HCT116 (cell line): ENCODE measurements at regions not wholly inside any gene's neighbourhood (a gene's known extent, or its start where the extent isn't known, plus 50 kb on each side); places are given as distances from the start of the nearest gene placed in this dataset.

Source experiments
- ATAC-seq: fragments of 200-7000 bp; cut with Tn5 transposase; 2 replicates; pipeline ENCODE4 v1.9.1; 2020; ENCODE audit warnings: mild to moderate bottlenecking, moderate library complexity
- BruUV-seq: library from RNA; stranded (reverse); fragments of 400-500 nt; replicated peaks from 2 replicates; lab custom pipeline; 2021; lab: Mats Ljungman, UMichigan
- CTCF ChIA-PET: fragments of 300-600 bp; sonication (Branson Sonifier 250); formaldehyde crosslinking; loops from one replicate; lab custom pipeline; 2021; ENCODE audit warnings: antibody characterized with exemption; lab: Charles Lee
- POLR2A ChIA-PET: fragments of 300-600, 350-600 bp; sonication (Branson Sonifier 250); formaldehyde crosslinking; loops from one replicate; lab custom pipeline; 2021; ENCODE audit warnings: antibody characterized with exemption; lab: Charles Lee
- RAD21 ChIA-PET, 2 experiments: fragments of 300-600 bp; sonication (Branson Sonifier 250); formaldehyde crosslinking; loops; one replicate each; lab custom pipeline; 2023; ENCODE audit warnings: low total read pairs in 2 of 2; ENCODE audit not compliant: uncharacterized antibody in 2 of 2, unreplicated experiment in 2 of 2, low non-redundant PET in 1 of 2; lab: Charles Lee
- DNase-seq: peaks from one replicate; pipeline ENCODE4 v3.0.0-alpha.2; 2010; ENCODE audit warnings: low read depth, low spot score
- H2AFZ ChIP-seq: fragments of 200-600 bp; shearing (Covaris generic), sonication (generic); 2 replicates; pipeline ENCODE4 v1.6.1; 2017; ENCODE audit warnings: low read depth, mixed run types, mixed read lengths, antibody characterized with exemption, low read length; ENCODE audit not compliant: poor library complexity, severe bottlenecking
- H3K27ac ChIP-seq: 2 replicates; pipeline ENCODE4 v1.5.1; 2012; ENCODE audit warnings: low read depth, low read length
- H3K27me3 ChIP-seq: fragments of 200-600 bp; sonication (generic); 2 replicates; pipeline ENCODE4 v1.6.1; 2016; ENCODE audit warnings: mixed run types, low read length, mixed read lengths; ENCODE audit not compliant: insufficient read depth
- H3K36me3 ChIP-seq, 2 experiments: fragments of 200-500 bp in 1 of 2; fragments of 200-600 bp in 1 of 2; sonication (Bioruptor generic) in 1 of 2; sonication (generic) in 1 of 2; 2 replicates each; pipeline versions ENCODE4 v1.5.1 to v1.6.1; 2014 to 2016; ENCODE audit warnings: low read length in 2 of 2, inconsistent platforms in 1 of 2, mixed read lengths in 1 of 2, mixed run types in 1 of 2; ENCODE audit not compliant: insufficient read depth in 2 of 2, control insufficient read depth in 1 of 2
- H3K4me1 ChIP-seq, 2 experiments: fragments of 200-600 bp in 1 of 2; sonication (generic) in 1 of 2; 2 replicates each; pipeline versions ENCODE4 v1.5.1 to v1.6.1; 2012 to 2017; ENCODE audit warnings: low read length in 2 of 2, inconsistent platforms in 1 of 2, mild to moderate bottlenecking in 1 of 2, mixed read lengths in 1 of 2, mixed run types in 1 of 2, moderate library complexity in 1 of 2; ENCODE audit not compliant: insufficient read depth in 2 of 2, control insufficient read depth in 1 of 2
- H3K4me2 ChIP-seq: fragments of 200-600 bp; sonication (generic); 2 replicates; pipeline ENCODE4 v1.6.1; 2017; ENCODE audit warnings: mixed run types, low read length, mixed read lengths
- H3K4me3 ChIP-seq, 2 experiments: fragments of 200-600 bp in 1 of 2; sonication (generic) in 1 of 2; replicated peaks in 1 of 2; 2 replicates each; pipeline ENCODE4 v1.5.1; 2011 to 2016; ENCODE audit warnings: low read length in 2 of 2, control low read depth in 1 of 2, low read depth in 1 of 2, mild to moderate bottlenecking in 1 of 2, mixed read lengths in 1 of 2, mixed run types in 1 of 2
- H3K79me2 ChIP-seq: fragments of 200-600 bp; sonication (generic); 2 replicates; pipeline ENCODE4 v1.6.1; 2017; ENCODE audit warnings: mild to moderate bottlenecking, mixed run types, low read length, moderate library complexity, mixed read lengths; ENCODE audit not compliant: insufficient read depth
- H3K9ac ChIP-seq: fragments of 200-600 bp; sonication (generic); 2 replicates; pipeline ENCODE4 v1.6.1; 2016; ENCODE audit warnings: low read length, mixed read lengths
- H3K9me2 ChIP-seq: fragments of 200-600 bp; sonication (generic), shearing (Covaris generic); 2 replicates; pipeline ENCODE4 v1.6.1; 2017; ENCODE audit warnings: mixed run types, mild to moderate bottlenecking, moderate library complexity; ENCODE audit not compliant: insufficient read depth
- H3K9me3 ChIP-seq, 2 experiments: fragments of 200-500 bp in 1 of 2; fragments of 200-600 bp in 1 of 2; sonication (Bioruptor generic) in 1 of 2; sonication (generic) in 1 of 2; 2 replicates each; pipeline ENCODE4 v1.6.1; 2014 to 2017; ENCODE audit warnings: low read length in 2 of 2, mixed read lengths in 2 of 2, inconsistent platforms in 1 of 2, low read depth in 1 of 2, mild to moderate bottlenecking in 1 of 2, mixed run types in 1 of 2, moderate library complexity in 1 of 2; ENCODE audit not compliant: control insufficient read depth in 1 of 2, insufficient read depth in 1 of 2
- H4K20me1 ChIP-seq: fragments of 200-600 bp; sonication (generic), shearing (Covaris generic); 2 replicates; pipeline ENCODE4 v1.6.1; 2017; ENCODE audit warnings: mixed run types, mild to moderate bottlenecking, moderate library complexity; ENCODE audit not compliant: insufficient read depth
- CBX3 ChIP-seq: IDR thresholded peaks from 2 replicates; pipeline ENCODE4 v1.6.1; 2012; ENCODE audit warnings: low read depth
- EZH2phosphoT487 ChIP-seq: fragments of 200-600 bp; IDR thresholded peaks from 2 replicates; pipeline ENCODE4 v1.6.1; 2018; ENCODE audit warnings: antibody characterized with exemption, borderline replicate concordance
- FOSL1 ChIP-seq: IDR thresholded peaks from 2 replicates; pipeline ENCODE4 v1.6.1; 2012; ENCODE audit warnings: low read depth
- JUND ChIP-seq: IDR thresholded peaks from 2 replicates; pipeline ENCODE4 v1.6.1; 2012
- POLR2A ChIP-seq: IDR thresholded peaks from 2 replicates; pipeline ENCODE4 v1.7.0; 2011; ENCODE audit warnings: borderline replicate concordance; ENCODE audit not compliant: insufficient read depth, insufficient read length; ENCODE audit errors: extremely low read depth
- POLR2AphosphoS5 ChIP-seq: IDR thresholded peaks from 2 replicates; pipeline ENCODE4 v1.6.1; 2011; ENCODE audit warnings: mild to moderate bottlenecking, low read depth, low read length, moderate library complexity
- RAD21 ChIP-seq: IDR thresholded peaks from 2 replicates; pipeline ENCODE4 v1.6.1; 2012; ENCODE audit warnings: low read depth, mild to moderate bottlenecking
- SIN3A ChIP-seq: IDR thresholded peaks from 2 replicates; pipeline ENCODE4 v1.6.1; 2012; ENCODE audit warnings: low read depth
- SRF ChIP-seq: IDR thresholded peaks from 2 replicates; pipeline ENCODE4 v1.6.1; 2012; ENCODE audit warnings: low read depth
- TCF7L2 ChIP-seq: IDR thresholded peaks from 2 replicates; pipeline ENCODE4 v1.7.0; 2011; ENCODE audit warnings: borderline replicate concordance, inconsistent platforms; ENCODE audit not compliant: insufficient read depth, insufficient read length; ENCODE audit errors: extremely low read depth
- YY1 ChIP-seq: IDR thresholded peaks from 2 replicates; pipeline ENCODE4 v1.6.1; 2011; ENCODE audit warnings: low read length, low read depth, moderate library complexity, mild to moderate bottlenecking; ENCODE audit not compliant: insufficient replicate concordance; ENCODE audit errors: extremely low read depth
- ZNF274 ChIP-seq: fragments of 200-500 bp; sonication (Bioruptor generic); IDR thresholded peaks from 2 replicates; pipeline ENCODE4 v1.6.1; 2014; ENCODE audit warnings: mild to moderate bottlenecking, low read depth, low read length, inconsistent platforms
- intact Hi-C: fragments of 100-400 bp; cut with micrococcal nuclease; formaldehyde crosslinking; loops from 2 replicates; pipeline ENCODE4 v1.10.0; 2022
- TF ChIP-seq, protein P1 (sequence below): IDR thresholded peaks from 2 replicates; pipeline ENCODE4 v1.6.1; 2012
- TF ChIP-seq, protein P2 (sequence below): IDR thresholded peaks from 2 replicates; pipeline ENCODE4 v1.6.1; 2012

DNA sequence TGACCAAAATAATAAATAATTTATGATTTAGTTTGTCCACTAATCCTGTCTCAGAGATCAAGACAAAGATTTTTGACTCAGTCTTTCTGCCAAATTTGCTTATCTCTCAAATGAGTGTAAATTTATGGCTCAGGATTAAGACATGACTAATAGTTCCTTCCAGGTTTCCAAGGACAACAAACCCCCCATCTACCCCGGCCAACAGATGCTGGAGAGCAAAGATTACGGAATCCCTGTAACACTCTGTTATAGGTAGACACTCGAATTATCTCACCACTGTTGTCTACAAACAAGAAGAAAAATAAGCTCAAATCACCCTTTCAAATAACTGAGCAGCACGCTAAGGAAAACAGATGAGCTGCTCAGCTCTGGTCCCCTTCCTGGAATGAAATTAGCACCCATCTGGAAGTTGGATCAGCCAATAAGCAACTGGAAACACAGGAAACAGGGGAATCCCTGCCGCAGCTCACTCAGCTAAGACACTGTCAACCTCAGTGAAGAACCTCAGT lies 56.8 kb upstream of the SVIL start:
- CTCF ChIA-PET, result no interaction called here
- ATAC-seq (no peak), DNase-seq (no peak)
- POLR2A ChIA-PET, result interaction anchor here (0.6 kb wide), 1 partner anchor 67 kb away, joined by 3 read pairs; no protein-coding TSS in a partner anchor
- Histone ChIP-seq H3K27me3 (no peaks in the 10 kb centered on the region), H3K4me1 (peaks cover 35 to 40% of the 10 kb centered on the region in 2 experiments), H3K4me2 (peak overlapping the region; percentile 13; the same call in 1 of the 2 replicates), H2AFZ (no peak overlapping the region), H3K9me3 (no peaks in the 10 kb centered on the region), H3K79me2 (peaks cover 36% of the 10 kb centered on the region), H4K20me1 (no peaks in the 10 kb centered on the region; the same call in 1 of the 2 replicates), H3K9ac (no peak overlapping the region), H3K4me3 (no peak overlapping the region), H3K27ac (no peak overlapping the region), H3K36me3 (no peaks in the 10 kb centered on the region), H3K9me2 (no peaks in the 10 kb centered on the region)
- no TSS peak for BruUV-seq
- intact Hi-C loops, result no loop called here
- RAD21 ChIA-PET, result interaction anchor here in 1 of 2 experiments (0.6 kb wide), 1 partner anchor 21 kb away, joined by 3 read pairs; no protein-coding TSS in a partner anchor
- TF ChIP-seq TCF7L2 (no peak), SIN3A (no peak), SRF (no peak), POLR2AphosphoS5 (no peak), YY1 (no peak), EZH2phosphoT487 (no peak), POLR2A (no peak), FOSL1 (no peak), JUND (no peak), ZNF274 (no peak), RAD21 (no peak), CBX3 (no peak)
- TF ChIP-seq, protein P1, sequence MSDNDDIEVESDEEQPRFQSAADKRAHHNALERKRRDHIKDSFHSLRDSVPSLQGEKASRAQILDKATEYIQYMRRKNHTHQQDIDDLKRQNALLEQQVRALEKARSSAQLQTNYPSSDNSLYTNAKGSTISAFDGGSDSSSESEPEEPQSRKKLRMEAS, result no peak
- TF ChIP-seq, protein P2, sequence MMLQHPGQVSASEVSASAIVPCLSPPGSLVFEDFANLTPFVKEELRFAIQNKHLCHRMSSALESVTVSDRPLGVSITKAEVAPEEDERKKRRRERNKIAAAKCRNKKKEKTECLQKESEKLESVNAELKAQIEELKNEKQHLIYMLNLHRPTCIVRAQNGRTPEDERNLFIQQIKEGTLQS, result no peak
